Lower leg skin (tissue), 3 donors: ENCODE measurements at regions not wholly inside any gene's neighbourhood (a gene's known extent, or its start where the extent isn't known, plus 50 kb on each side); places are given as distances from the start of the nearest gene placed in this dataset.

Experiments used
- POLR2A ChIP-seq, 2 donors: fragments of 450-650 bp; IDR thresholded peaks; one replicate each; pipeline ENCODE4 v1.6.1; 2016 to 2017; ENCODE audit warnings: antibody characterized with exemption in 2 of 2, mild to moderate bottlenecking in 1 of 2, moderate library complexity in 1 of 2
- TF ChIP-seq, protein P1 (sequence below), 3 donors: fragments of 450-650 bp; IDR thresholded peaks; one replicate each; pipeline ENCODE4 v1.5.1; 2016; ENCODE audit warnings: antibody characterized with exemption in 3 of 3, mild to moderate bottlenecking in 3 of 3, moderate library complexity in 2 of 3

DNA sequence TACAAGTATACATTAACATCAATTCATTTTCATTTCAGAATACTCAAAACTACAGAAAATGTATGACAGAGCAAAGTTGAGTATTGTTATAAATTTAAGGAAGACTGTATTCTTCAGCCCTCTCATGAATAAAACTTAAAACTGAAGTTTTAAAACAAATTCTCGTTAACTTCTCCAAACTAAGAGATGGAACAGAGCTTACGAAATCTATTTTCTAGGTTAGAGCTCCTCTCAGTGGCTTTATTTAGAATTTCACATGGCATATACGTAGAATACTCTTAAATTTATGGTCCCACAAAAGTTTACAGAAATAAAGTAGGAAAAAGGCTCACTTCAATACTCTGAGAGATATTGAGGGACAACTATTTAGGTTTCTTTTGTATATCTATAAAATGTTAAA lies 612.1 kb downstream of the KCNJ3 start:
- TF ChIP-seq, protein P1, sequence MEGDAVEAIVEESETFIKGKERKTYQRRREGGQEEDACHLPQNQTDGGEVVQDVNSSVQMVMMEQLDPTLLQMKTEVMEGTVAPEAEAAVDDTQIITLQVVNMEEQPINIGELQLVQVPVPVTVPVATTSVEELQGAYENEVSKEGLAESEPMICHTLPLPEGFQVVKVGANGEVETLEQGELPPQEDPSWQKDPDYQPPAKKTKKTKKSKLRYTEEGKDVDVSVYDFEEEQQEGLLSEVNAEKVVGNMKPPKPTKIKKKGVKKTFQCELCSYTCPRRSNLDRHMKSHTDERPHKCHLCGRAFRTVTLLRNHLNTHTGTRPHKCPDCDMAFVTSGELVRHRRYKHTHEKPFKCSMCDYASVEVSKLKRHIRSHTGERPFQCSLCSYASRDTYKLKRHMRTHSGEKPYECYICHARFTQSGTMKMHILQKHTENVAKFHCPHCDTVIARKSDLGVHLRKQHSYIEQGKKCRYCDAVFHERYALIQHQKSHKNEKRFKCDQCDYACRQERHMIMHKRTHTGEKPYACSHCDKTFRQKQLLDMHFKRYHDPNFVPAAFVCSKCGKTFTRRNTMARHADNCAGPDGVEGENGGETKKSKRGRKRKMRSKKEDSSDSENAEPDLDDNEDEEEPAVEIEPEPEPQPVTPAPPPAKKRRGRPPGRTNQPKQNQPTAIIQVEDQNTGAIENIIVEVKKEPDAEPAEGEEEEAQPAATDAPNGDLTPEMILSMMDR (IDR thresholded peaks at IDR 0.05), result no peak
- no peak for TF ChIP-seq POLR2A (IDR thresholded peaks at IDR 0.05)
